IPS DF 19.7 (cell line): ENCODE measurements at regions not wholly inside any gene's neighbourhood (a gene's known extent, or its start where the extent isn't known, plus 50 kb on each side); places are given as distances from the start of the nearest gene placed in this dataset.

Experiments
- DNase-seq: peaks from one replicate; pipeline ENCODE4 v3.0.0-alpha.2; 2013; ENCODE audit warnings: low read depth, low spot score

GRCh38 chr6:122052346-122052900 is 347.0 kb upstream of the HSF2 start:
- DNase-seq, result no peak

GRCh38 chr6:122059918-122060317 is 339.5 kb upstream of the HSF2 start:
- no peak for DNase-seq

- no peak for DNase-seq
Observed at GRCh38 chr6:122061855-122062254, 337.6 kb upstream of the HSF2 start.

GRCh38 chr6:122063076-122063475 is 336.4 kb upstream of the HSF2 start:
- DNase-seq, result no peak

- no peak for DNase-seq
Observed at GRCh38 chr6:122063761-122064160, 335.7 kb upstream of the HSF2 start.

GRCh38 chr6:122066200-122066599 is 333.3 kb upstream of the HSF2 start:
- no peak for DNase-seq

- no peak for DNase-seq
Observed at GRCh38 chr6:122068291-122068769, 331.1 kb upstream of the HSF2 start.

- no peak for DNase-seq
Observed at GRCh38 chr6:122069932-122070331, 329.5 kb upstream of the HSF2 start.

GRCh38 chr6:122072014-122072647 is 327.3 kb upstream of the HSF2 start:
- DNase-seq, result no peak

GRCh38 chr6:122075084-122075838 is 324.2 kb upstream of the HSF2 start:
- DNase-seq, result no peak

GRCh38 chr6:122075917-122076316 is 323.5 kb upstream of the HSF2 start:
- DNase-seq, result no peak

GRCh38 chr6:122077603-122078002 is 321.8 kb upstream of the HSF2 start:
- no peak for DNase-seq

- DNase-seq, result no peak
Observed at GRCh38 chr6:122078481-122078880, 321.0 kb upstream of the HSF2 start.

- no peak for DNase-seq
Observed at GRCh38 chr6:122079916-122080315, 319.5 kb upstream of the HSF2 start.

- DNase-seq, result no peak
Observed at GRCh38 chr6:122081921-122082320, 317.5 kb upstream of the HSF2 start.

- no peak for DNase-seq
Observed at GRCh38 chr6:122082370-122082769, 317.1 kb upstream of the HSF2 start.

GRCh38 chr6:122092366-122092765 is 307.1 kb upstream of the HSF2 start:
- no peak for DNase-seq

GRCh38 chr6:122098201-122098678 is 301.2 kb upstream of the HSF2 start:
- no peak for DNase-seq

- no peak for DNase-seq
Observed at GRCh38 chr6:122102026-122102425, 297.4 kb upstream of the HSF2 start.

GRCh38 chr6:122107256-122107852 is 292.1 kb upstream of the HSF2 start:
- no peak for DNase-seq

- no peak for DNase-seq
Observed at GRCh38 chr6:122109075-122109474, 290.4 kb upstream of the HSF2 start.

GRCh38 chr6:122114717-122115116 is 284.7 kb upstream of the HSF2 start:
- no peak for DNase-seq
